Ovary (tissue), 3 donors: ENCODE measurements at regions not wholly inside any gene's neighbourhood (a gene's known extent, or its start where the extent isn't known, plus 50 kb on each side); places are given as distances from the start of the nearest gene placed in this dataset.

Experiments
- CTCF ChIP-seq, 3 donors: fragments of 450-650 bp in 2 of 3; fragments of 200-600 bp in 1 of 3; IDR thresholded peaks; one replicate each; pipeline versions ENCODE4 v1.5.1 to v1.8.0; 2016 to 2022; ENCODE audit warnings: antibody characterized with exemption in 3 of 3, mild to moderate bottlenecking in 1 of 3
- POLR2A ChIP-seq: fragments of 450-650 bp; IDR thresholded peaks from one replicate; pipeline ENCODE4 v1.6.1; 2017; ENCODE audit warnings: antibody characterized with exemption, mild to moderate bottlenecking, moderate library complexity
- donor health status: DM: no; HTN: no; CAD: no.

- TF ChIP-seq CTCF (IDR thresholded peaks at IDR 0.05) (no peak), POLR2A (no peak)
Observed at GRCh38 chr5:123262216-123262823, 160.9 kb downstream of the CEP120 start.
